Choroid plexus epithelial cell (primary cell): ENCODE measurements at regions not wholly inside any gene's neighbourhood (a gene's known extent, or its start where the extent isn't known, plus 50 kb on each side); places are given as distances from the start of the nearest gene placed in this dataset.
"Not testable (repeated sequence)": the region's sequence is repeated elsewhere in the genome, so short reads cannot be mapped to it uniquely, and the experiment has no call there.

Experiments
- DNase-seq: peaks from one replicate; pipeline ENCODE4 v3.0.0-alpha.2; 2010; ENCODE audit warnings: low read depth
- H3K4me3 ChIP-seq: 2 replicates; pipeline ENCODE4 v1.5.1; 2011; ENCODE audit warnings: low read depth, mild to moderate bottlenecking, control low read depth, low read length, moderate library complexity
- TF ChIP-seq, protein P1 (sequence below): conservative IDR thresholded peaks from 2 replicates; pipeline ENCODE4 v1.5.1; 2011; ENCODE audit warnings: low read depth, mild to moderate bottlenecking, control low read depth, inconsistent platforms, low read length, moderate library complexity

GRCh38 chr6:26185004-26185403 is 97.8 kb downstream of the HFE start:
- no peak overlapping the region for H3K4me3 ChIP-seq
- no peak for DNase-seq
- TF ChIP-seq, protein P1, sequence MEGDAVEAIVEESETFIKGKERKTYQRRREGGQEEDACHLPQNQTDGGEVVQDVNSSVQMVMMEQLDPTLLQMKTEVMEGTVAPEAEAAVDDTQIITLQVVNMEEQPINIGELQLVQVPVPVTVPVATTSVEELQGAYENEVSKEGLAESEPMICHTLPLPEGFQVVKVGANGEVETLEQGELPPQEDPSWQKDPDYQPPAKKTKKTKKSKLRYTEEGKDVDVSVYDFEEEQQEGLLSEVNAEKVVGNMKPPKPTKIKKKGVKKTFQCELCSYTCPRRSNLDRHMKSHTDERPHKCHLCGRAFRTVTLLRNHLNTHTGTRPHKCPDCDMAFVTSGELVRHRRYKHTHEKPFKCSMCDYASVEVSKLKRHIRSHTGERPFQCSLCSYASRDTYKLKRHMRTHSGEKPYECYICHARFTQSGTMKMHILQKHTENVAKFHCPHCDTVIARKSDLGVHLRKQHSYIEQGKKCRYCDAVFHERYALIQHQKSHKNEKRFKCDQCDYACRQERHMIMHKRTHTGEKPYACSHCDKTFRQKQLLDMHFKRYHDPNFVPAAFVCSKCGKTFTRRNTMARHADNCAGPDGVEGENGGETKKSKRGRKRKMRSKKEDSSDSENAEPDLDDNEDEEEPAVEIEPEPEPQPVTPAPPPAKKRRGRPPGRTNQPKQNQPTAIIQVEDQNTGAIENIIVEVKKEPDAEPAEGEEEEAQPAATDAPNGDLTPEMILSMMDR: no peak

- DNase-seq: no peak
- no peak overlapping the region for H3K4me3 ChIP-seq
- TF ChIP-seq, protein P1: no peak
Measured at GRCh38 chr6:26185802-26186201, 98.6 kb downstream of the HFE start.

- no peak for DNase-seq
Measured at GRCh38 chr6:26186652-26187051, 99.4 kb downstream of the HFE start.

DNA sequence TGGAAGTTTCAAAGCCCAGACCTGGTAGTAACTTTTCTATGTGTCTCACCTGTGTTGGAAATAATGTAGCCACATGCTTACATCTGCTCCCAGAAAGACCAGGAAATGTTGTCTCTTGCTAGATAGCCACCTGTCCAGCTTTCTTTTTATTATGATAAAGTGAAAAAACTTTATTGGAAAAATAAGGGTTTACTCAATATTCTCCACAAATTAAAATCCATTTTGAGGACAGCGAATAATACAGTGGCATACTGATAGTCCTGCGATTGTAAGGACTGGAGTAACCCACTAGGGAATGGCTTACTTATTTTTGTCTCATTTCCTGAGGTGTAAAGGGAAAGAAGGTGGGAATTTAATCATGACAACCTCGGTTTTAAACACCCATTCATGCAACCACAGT is 100.1 kb downstream of the HFE start:
- TF ChIP-seq, protein P1: no peak
- DNase-seq: no peak
- no peak overlapping the region for H3K4me3 ChIP-seq

More at GRCh38 chr6:26186652-26187051, 99.4 kb downstream of the HFE start:
- TF ChIP-seq, protein P1: no peak
- H3K4me3 ChIP-seq: no peak overlapping the region

GRCh38 chr6:26187981-26188635 is 100.9 kb downstream of the HFE start:
- DNase-seq: peak; percentile 60
- TF ChIP-seq, protein P1: no peak
- peak overlapping the region; percentile 71 for H3K4me3 ChIP-seq

- not testable (repeated sequence) for H3K4me3 ChIP-seq, DNase-seq
Measured at GRCh38 chr6:26191512-26191911, 104.3 kb downstream of the HFE start.

DNA sequence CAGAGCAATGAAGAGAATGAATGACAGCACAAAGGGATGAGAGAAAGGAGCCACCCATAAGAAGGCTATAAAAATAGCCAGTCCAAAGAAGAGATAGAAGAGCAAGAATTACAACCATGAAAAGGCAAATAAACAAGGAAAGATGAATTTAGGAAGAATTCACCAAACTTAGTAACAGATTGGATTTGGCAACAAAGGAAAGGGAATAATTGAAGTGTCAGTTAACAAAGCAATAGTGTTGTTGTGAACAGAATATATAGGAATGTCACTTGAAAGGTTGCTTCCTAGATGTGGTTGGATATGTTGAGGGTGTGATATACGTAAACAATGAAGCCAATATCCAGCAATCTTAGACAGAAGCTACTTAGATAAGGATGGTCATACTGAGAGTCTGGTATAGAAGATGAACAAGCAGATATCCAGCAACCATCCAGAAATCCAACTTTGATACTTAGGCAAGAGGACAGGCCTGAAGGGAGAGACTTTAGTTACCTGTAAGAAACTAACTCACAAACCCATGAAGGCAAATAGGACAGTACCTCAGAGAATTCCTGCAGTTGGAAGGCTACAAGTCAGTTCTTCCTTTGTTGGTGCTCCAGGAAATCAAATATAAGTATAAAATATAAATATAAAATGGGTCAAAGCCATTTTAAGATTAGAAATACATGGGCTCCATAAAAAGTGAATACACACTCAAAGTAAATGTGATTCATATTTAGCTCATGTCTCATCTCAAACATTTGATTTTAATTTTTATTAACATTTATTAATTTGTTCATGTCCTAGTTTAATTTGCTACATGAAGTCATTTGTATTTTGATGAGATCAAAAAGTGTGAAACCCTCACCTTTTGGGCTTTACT is 106.5 kb downstream of the HFE start:
- DNase-seq: no peak
- TF ChIP-seq, protein P1: no peak
- H3K4me3 ChIP-seq: no peak overlapping the region
